Right kidney (tissue), 1 donor: ENCODE measurements at regions not wholly inside any gene's neighbourhood (a gene's known extent, or its start where the extent isn't known, plus 50 kb on each side); places are given as distances from the start of the nearest gene placed in this dataset.

ENCODE experiments used
- DNase-seq: peaks from one replicate; pipeline ENCODE4 v3.0.0-alpha.2; 2016

GRCh38 chr2:46850742-46851141, 64.9 kb downstream of the MCFD2 start:
- peak; percentile 39 for DNase-seq

- DNase-seq = peak; percentile 47
These were observed 65.7 kb downstream of the MCFD2 start for GRCh38 chr2:46849721-46850556.

- DNase-seq = peak; percentile 37
These were observed 66.4 kb downstream of the MCFD2 start for GRCh38 chr2:46849046-46849715.

- peak; percentile 23 for DNase-seq
These were observed 67.2 kb downstream of the MCFD2 start for GRCh38 chr2:46848447-46848846.

DNA sequence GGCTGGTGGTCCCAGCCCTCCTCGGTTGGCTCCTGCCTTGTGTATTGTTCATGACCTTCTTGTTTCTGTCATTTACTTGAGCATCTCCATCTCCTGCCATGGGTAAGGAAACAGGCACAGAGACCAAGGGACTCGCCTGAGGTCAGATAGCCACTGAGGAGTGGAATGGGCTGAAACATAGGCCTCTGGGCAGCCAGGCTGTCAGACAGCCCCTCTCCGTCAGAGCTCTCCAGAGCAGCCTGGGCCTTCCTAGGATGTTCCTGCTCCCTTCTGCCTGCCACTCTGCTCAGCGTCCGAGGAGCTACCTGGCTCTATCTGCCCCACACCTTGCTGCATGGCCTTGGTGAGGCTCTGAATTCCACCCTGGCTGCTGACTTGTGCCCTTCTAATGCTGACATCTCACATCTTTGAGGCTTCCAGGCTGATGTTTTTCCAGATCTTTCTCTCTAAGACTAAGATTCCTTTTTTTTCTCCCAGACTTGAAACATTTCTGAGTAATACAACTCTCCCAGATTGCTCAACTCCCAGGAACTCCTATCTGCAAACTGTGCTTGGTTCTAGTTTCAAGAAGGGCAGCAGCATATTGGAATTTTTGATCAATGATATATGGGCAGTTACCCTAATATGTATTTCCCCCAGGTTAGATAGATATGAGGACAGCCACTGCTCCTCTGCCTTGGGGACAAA, 67.7 kb downstream of the MCFD2 start:
- DNase-seq = no peak

- peak; percentile 73 for DNase-seq
These were observed 68.4 kb downstream of the MCFD2 start for GRCh38 chr2:46847185-46847710.

GRCh38 chr2:46846536-46846935, 69.1 kb downstream of the MCFD2 start:
- DNase-seq = no peak

DNA sequence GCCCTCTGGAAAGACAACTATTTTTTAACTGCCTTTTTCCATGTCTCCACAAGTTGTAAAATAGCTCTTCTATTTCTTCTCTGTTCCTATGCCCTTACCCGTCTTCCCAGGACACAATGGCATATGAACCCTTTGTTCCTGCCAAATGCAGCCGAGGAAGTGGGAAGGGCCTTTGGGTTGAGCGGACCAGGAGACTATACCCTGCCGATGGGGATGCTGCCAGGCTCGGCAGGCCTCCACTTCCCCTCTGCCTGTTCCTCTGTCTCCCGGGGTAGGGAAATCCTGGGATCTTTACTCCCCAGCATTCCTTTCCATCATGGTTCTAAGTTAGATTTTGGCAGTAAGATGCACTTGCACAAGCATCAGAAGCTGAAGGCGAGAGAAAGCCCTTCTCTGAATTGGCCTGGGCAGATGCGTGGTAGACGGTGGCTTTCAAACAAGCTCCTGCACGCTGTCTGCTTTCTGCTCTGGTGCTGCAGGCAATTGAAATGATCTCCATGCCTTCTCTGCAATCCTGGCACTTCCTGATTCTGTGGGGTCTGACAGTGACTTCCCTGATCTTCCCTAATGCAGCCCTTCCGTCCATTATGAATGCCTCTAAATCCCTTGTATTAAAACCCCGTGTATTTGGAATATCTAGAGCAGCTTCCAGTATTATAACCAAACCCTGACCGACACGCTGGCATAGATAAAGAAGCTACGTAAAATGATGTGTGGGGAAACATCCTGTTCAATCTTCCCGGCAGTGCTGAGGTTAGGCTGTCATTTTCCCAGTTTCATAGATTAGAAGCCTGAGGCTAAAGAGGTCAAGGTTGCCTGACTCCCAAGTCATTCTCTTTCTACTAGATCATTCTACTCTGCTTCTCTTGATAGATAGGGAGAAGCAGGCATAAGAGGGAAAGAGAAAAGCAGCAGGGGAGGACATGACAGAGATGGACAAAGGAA, 69.8 kb downstream of the MCFD2 start:
- no peak for DNase-seq

DNA sequence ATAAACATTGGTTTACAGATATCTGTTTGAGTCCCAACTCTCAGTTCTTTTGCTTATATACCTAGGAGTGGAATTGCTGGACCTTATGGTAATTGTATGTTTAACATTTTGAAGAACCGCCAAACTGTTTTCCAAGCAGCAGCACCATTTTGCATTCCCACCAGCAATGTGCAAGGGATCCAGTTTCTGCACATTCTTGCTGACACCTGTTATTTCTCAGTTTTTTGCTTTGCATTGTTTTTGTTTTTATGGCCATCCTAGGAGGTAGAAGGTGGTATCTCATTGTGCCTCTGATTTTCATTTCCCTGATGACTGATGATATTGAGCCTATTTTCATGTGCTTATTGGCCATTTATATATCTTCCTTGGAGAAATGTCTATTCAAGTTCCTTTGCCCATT, 71.2 kb downstream of the MCFD2 start:
- no peak for DNase-seq

- no peak for DNase-seq
These were observed 71.6 kb downstream of the MCFD2 start for GRCh38 chr2:46844034-46844433.

DNA sequence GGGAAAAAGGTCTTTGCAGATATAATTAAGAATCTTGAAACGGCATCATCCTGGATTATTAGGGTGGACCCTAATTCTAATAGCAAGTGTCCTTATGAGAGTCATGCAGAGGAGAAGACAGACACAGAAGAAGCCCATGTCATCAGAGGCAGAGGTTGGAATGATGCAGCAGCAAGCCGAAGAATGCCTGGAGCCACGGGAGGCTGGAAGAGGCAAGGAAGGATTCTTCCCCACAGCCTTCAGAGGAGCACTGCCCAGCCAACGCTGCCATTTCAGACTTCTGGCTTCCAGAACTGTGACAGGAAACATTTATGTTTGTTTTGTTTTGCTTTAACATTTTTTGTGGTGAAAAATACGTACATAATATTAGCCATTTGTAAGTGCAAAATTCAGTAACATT, 72.3 kb downstream of the MCFD2 start:
- DNase-seq = no peak

DNA sequence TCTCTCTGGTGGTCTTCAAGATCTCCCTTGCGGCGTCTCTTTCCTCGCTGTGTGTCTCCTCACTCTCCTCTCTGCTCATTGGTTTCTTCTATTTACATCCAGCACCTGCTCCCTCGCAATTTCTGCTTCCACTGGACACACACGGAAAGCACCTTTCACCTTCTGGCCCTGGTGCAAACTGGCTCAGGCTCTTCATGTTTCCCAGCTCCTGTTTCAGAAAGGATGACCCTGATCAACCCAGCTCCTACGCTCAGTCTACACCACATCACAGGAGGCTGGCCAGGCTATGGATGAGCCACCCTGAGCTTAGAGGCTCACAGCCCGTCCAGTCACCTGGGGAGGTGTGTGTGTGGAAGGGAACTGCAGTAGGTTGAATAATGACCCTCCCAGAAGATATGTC, 72.7 kb downstream of the MCFD2 start:
- no peak for DNase-seq

DNA sequence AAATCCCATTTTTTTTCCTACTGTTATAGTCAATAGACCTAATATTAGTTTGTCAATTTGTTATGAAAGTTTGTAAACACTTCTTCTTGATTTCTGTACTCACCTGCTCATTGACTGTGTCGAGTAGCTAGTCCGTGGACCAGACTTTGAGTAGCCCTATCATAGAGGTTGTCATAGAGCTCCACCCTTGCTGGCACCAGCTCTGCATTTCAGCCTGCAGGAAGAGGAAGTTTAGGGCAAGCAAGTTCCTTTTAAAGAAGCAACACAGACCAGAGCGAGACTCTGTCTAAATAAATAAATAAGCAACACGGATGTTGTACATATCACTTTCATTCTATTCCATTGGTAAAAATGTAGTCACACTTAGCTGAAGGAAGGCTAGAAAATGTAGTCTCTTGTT, 74.0 kb downstream of the MCFD2 start:
- no peak for DNase-seq

DNA sequence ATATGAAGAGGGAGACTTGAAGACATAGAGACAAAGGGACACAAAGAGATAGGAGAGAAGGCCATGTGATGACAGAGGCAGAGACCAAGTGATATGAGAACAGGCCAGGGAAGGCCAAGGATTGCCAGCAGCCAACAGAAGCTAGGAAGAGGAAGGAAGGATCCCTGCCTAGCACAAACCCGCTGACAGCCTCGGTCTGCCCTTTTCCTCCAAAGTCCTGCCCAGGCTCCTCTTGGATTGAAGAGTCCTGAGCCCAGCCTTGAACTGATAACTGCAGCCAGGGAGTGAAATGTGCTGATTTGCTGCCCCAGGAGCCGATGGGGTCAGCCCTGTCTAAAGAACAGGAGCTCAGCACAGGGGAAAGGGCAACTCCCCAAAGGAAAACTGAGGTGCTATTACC, 76.6 kb downstream of the MCFD2 start:
- DNase-seq = no peak

DNA sequence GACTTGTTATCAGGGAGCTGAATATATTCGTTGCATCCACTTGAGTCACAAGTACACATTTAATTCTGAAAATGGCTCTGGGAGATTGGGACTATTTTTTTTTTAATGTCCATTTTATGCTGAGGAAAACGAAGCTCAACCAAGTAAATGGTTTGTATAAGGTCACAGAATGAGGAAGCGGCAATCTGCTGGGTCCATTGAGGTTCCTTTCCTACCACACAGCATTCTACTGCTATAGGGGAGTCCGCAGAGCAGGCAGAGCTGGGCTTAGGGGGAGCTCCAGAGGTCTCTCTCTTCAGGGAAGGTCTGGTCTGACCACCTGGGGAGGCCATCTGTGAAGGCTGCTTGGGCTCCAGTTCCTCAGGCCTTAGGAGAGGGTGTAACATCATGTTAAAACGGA, 77.9 kb downstream of the MCFD2 start:
- no peak for DNase-seq

DNA sequence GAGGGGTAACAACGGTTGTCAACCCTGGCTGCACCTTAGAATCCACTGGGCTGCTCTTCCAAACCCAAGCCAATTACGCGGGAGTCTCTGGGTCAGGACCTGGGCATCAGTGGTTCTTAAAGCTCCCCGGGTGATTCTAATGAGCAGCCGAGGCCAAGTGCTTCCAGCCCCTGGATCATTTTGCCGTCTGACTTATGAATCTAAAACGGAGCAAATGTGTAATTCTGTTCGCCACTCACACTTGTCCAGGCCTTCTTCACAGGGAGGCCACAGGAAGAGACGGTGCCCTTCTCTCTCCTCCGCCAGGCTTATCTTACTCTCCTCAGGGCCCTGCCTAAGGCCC, 78.5 kb downstream of the MCFD2 start:
- DNase-seq = no peak

GRCh38 chr2:46836295-46837111, 79.1 kb downstream of the MCFD2 start:
- DNase-seq = no peak

DNA sequence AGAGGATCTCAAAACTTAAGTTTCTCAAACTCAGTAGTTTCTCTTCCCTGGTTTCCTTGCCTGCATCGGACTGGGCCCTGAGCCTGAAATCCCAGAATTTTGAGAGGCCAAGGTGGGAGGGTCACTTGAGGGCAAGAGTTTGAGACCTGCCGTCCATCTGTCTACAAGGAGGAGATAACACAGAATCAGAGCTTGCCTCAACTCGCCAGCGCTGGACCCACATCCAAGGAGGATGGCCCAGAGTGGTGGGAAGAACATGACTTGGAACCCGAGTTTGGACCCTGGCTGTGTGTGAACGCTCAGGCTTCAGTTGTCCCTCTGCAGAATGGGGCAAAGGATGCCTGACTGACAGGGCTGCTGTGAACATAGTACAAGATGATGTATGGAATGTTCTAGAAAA, 80.1 kb downstream of the MCFD2 start:
- no peak for DNase-seq

DNA sequence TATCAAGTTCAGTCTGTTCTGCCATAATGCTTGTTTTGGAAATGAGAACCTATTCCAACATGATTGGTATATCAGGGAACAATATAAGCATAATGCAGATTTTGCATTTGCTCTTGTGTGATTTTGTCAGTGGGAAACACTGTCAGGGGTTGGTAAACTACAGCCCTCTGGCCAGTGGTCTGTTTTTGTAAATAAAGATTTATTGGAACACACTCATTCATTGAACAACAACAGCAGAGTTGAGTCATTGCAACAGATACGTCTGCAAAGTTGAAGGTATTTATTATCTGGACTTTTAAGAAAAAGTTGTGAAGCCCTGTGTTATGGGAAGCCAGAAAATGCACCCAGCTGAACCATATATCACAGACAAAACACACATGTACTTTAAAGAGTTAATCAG, 83.1 kb downstream of the MCFD2 start:
- DNase-seq = no peak

DNA sequence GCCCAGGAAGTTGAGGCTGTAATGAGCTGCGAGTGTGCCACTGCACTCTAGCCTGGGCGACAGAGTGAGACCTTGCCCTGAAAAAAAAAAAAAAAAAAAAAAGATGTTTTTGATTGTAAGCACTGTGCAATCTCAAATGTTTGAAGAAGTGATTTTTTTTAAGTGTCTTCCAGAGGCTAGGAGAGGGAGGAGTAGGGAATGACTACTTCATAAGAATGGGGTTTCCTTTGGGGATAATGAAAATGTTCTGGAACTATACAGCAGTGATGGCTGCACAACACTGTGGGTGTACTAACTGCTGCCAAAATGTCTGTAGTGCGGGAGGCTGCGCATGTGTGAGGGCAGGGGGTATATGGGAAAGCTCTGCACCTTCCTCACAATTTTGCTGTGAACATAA, 83.7 kb downstream of the MCFD2 start:
- DNase-seq = no peak
